T-cell (primary cell): ENCODE measurements at regions not wholly inside any gene's neighbourhood (a gene's known extent, or its start where the extent isn't known, plus 50 kb on each side); places are given as distances from the start of the nearest gene placed in this dataset.

ENCODE experiments used
- ATAC-seq, 4 experiments: fragments of 200-7000 bp in 3 of 4; fragments of 150-1000 bp in 1 of 4; cut with Tn5 transposase; replicated peaks in 1 of 4; 1 replicate in 3 of 4; 2 replicates in 1 of 4; pipeline ENCODE4 v1.10.0; 2021; ENCODE audit warnings: moderate library complexity in 3 of 4, mild to moderate bottlenecking in 2 of 4, moderate number of reproducible peaks in 1 of 4
- CTCF ChIA-PET, 2 donors: fragments of 300-600 bp; sonication (Branson Sonifier 250); formaldehyde crosslinking; loops; one replicate each; lab custom pipeline; 2022; ENCODE audit warnings: antibody characterized with exemption in 2 of 2; lab: Charles Lee
- POLR2A ChIA-PET, 2 donors: fragments of 300-600 bp; sonication (Branson Sonifier 250); formaldehyde crosslinking; loops; one replicate each; lab custom pipeline; 2022; ENCODE audit warnings: antibody characterized with exemption in 2 of 2; lab: Charles Lee
- DNase-seq, 35 experiments: peaks; one replicate each; pipeline versions ENCODE4 v3.0.0 to v3.0.0-alpha.2; 2013 to 2023
- H3K27ac ChIP-seq: one replicate; pipeline ENCODE4 v1.5.1; 2013; ENCODE audit warnings: low read length
- H3K27me3 ChIP-seq, 2 experiments: replicated peaks in 1 of 2; 1 replicate in 1 of 2; 2 replicates in 1 of 2; pipeline versions ENCODE4 v1.6.1 to v1.7.0; 2013; ENCODE audit warnings: low read length in 1 of 2, mixed read lengths in 1 of 2; ENCODE audit not compliant: control insufficient read depth in 2 of 2, insufficient read depth in 2 of 2; ENCODE audit errors: extremely low read depth in 1 of 2
- H3K36me3 ChIP-seq, 2 donors: 1 replicate in 1 of 2; 2 replicates in 1 of 2; pipeline versions ENCODE4 v1.6.1 to v1.7.0; 2013; ENCODE audit warnings: low read length in 1 of 2; ENCODE audit not compliant: control insufficient read depth in 2 of 2, insufficient read depth in 1 of 2; ENCODE audit errors: extremely low read depth in 1 of 2
- H3K4me1 ChIP-seq, 2 experiments: 1 replicate in 1 of 2; 2 replicates in 1 of 2; pipeline versions ENCODE4 v1.6.1 to v1.7.0; 2013; ENCODE audit warnings: low read length in 2 of 2, mixed read lengths in 1 of 2; ENCODE audit not compliant: insufficient read depth in 2 of 2, control insufficient read depth in 1 of 2; ENCODE audit errors: extremely low read depth in 1 of 2
- H3K4me3 ChIP-seq, 2 donors: 1 replicate in 1 of 2; 2 replicates in 1 of 2; pipeline versions ENCODE4 v1.5.1 to v1.7.0; 2013; ENCODE audit warnings: mild to moderate bottlenecking in 2 of 2, low read length in 1 of 2, moderate library complexity in 1 of 2; ENCODE audit not compliant: control insufficient read depth in 1 of 2; ENCODE audit errors: extremely low read depth in 1 of 2
- H3K9me3 ChIP-seq: 2 replicates; pipeline ENCODE4 v1.7.0; 2013
- H3K27ac Mint-ChIP-seq, 2 donors: one replicate each; pipeline ENCODE4 v1.8.0; 2020 to 2021; ENCODE audit warnings: mild to moderate bottlenecking in 2 of 2, mixed read lengths in 2 of 2
- H3K27me3 Mint-ChIP-seq, 2 donors: one replicate each; pipeline ENCODE4 v1.8.0; 2021 to 2022; ENCODE audit warnings: mixed read lengths in 2 of 2
- H3K36me3 Mint-ChIP-seq: one replicate; pipeline ENCODE4 v1.8.0; 2021; ENCODE audit warnings: mixed read lengths
- H3K4me1 Mint-ChIP-seq, 3 donors: one replicate each; pipeline ENCODE4 v1.8.0; 2020 to 2022; ENCODE audit warnings: mixed read lengths in 3 of 3, mild to moderate bottlenecking in 1 of 3
- H3K4me3 Mint-ChIP-seq, 3 donors: one replicate each; pipeline ENCODE4 v1.8.0; 2020 to 2022; ENCODE audit warnings: mild to moderate bottlenecking in 3 of 3, mixed read lengths in 3 of 3, moderate library complexity in 3 of 3
- H3K9me3 Mint-ChIP-seq, 3 donors: one replicate each; pipeline ENCODE4 v1.8.0; 2020 to 2022; ENCODE audit warnings: mixed read lengths in 3 of 3
- WGBS: methylation state at CpG from one replicate; pipeline ENCODE4 v1.1.5; 2013; ENCODE audit warnings: missing lambda C conversion rate; ENCODE audit not compliant: insufficient coverage; 5-methylcytosine and 5-hydroxymethylcytosine counted together

- Histone ChIP-seq H3K36me3 (no peaks in the 10 kb centered on the region), H3K27ac (no peak overlapping the region), H3K9me3 (no peaks in the 10 kb centered on the region), H3K27me3 (no peaks in the 10 kb centered on the region), H3K4me3 (no peak overlapping the region), H3K4me1 (no peaks in the 10 kb centered on the region)
- H3K9me3 Mint-ChIP-seq, result peaks cover 0 to 14% (median 8%) of the 10 kb centered on the region in 3 donors
- CTCF ChIA-PET, result no interaction called here
- H3K27ac Mint-ChIP-seq, result no peak overlapping the region
- H3K4me1 Mint-ChIP-seq, result no peaks in the 10 kb centered on the region
- DNase-seq, result no peak
- no peaks in the 10 kb centered on the region for H3K36me3 Mint-ChIP-seq
- H3K4me3 Mint-ChIP-seq, result no peak overlapping the region
- POLR2A ChIA-PET, result no interaction called here
- WGBS, result no CpG with 5 or more reads among the region's 2 CpGs
- ATAC-seq, result no peak
- H3K27me3 Mint-ChIP-seq, result no peaks in the 10 kb centered on the region
Measured at GRCh38 chr17:71330099-71330375, 790.8 kb upstream of the SOX9 start.

DNA sequence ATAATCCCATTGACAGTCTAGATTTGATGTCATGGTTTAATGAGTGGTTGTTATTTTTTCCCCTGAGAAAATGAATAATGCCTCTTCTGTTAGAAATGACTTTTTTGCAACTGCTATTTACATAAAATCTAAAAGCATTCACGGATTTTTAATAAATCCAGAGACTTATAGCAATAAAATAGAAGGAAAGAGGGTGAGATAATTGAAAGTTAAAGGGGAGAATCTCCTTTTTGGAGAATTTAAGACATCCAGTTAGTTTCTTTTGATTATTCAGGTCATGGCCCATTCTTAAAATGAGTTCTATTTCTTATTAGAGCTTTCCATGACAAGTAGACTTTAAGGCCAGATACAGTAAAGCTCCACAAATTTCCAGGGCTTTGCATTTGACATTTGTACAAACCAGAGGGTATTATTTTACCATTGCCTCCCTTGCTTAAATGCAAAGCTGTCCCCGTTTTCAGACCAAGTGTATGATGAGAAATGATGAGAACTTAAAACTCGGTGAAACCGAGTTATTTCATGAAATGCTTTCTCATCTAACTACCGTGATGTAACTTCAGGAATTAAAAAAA lies 789.0 kb upstream of the SOX9 start:
- H3K4me3 ChIP-seq, result no peak overlapping the region
- no peak for ATAC-seq
- POLR2A ChIA-PET, result no interaction called here

DNA sequence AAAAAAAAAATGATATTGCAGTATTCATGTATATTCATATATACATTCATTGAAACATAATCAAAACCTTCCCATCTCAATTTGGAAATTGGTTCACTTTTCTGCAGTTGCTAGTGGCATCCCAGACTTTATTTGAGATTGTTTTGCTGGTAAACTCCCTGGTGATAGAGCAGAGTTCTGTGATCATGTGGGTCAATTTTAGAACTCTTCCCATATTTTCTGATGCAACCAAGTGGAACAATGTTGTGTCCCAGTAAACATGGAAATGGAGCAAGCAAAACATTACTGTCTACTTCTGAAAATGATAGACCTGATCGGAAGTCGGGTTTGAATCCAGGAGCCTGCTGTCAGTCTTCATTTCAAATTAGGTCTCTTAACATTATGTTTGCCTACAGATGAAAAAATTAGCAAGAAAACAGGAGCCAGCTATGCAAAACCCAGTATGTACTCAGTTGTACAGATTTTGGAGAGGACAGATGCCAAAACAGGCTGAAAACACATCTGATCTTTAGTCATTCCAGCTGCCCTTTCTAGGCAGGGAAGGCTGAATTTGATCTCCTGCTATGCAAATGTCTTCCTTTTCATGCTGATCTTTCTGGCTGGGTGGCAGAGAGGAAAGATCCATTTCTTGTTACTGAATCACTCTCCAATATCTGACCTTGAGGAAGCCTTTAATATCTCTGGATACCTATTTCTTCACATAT lies 786.6 kb upstream of the SOX9 start:
- ChIA-PET POLR2A (no interaction called here), CTCF (no interaction called here)
- Histone ChIP-seq H3K4me3 (no peak overlapping the region), H3K4me1 (no peaks in the 10 kb centered on the region), H3K27me3 (no peaks in the 10 kb centered on the region), H3K9me3 (no peaks in the 10 kb centered on the region), H3K27ac (no peak overlapping the region), H3K36me3 (no peaks in the 10 kb centered on the region)
- H3K4me3 Mint-ChIP-seq, result no peak overlapping the region
- DNase-seq (no peak), ATAC-seq (no peak)
- H3K27ac Mint-ChIP-seq, result no peak overlapping the region
- WGBS, result 80% methylated on average over 2 of the region's 2 CpGs
- peaks cover 0 to 7% (median 0%) of the 10 kb centered on the region in 3 donors for H3K9me3 Mint-ChIP-seq
- H3K27me3 Mint-ChIP-seq, result no peaks in the 10 kb centered on the region
- H3K36me3 Mint-ChIP-seq, result no peaks in the 10 kb centered on the region
- H3K4me1 Mint-ChIP-seq, result no peaks in the 10 kb centered on the region

More for the DNA sequence above, 789.0 kb upstream of the SOX9 start:
- no peaks in the 10 kb centered on the region for H3K36me3 ChIP-seq
- no peak overlapping the region for H3K27ac ChIP-seq
- no CpG with 5 or more reads among the region's 5 CpGs for WGBS
- no peaks in the 10 kb centered on the region for H3K27me3 ChIP-seq
- Mint-ChIP-seq H3K4me3 (no peak overlapping the region), H3K27ac (no peak overlapping the region), H3K4me1 (no peaks in the 10 kb centered on the region), H3K9me3 (peaks cover 0 to 9% (median 4%) of the 10 kb centered on the region in 3 donors), H3K27me3 (no peaks in the 10 kb centered on the region), H3K36me3 (no peaks in the 10 kb centered on the region)
- DNase-seq, result no peak
- H3K9me3 ChIP-seq, result no peaks in the 10 kb centered on the region
- no peaks in the 10 kb centered on the region for H3K4me1 ChIP-seq
- CTCF ChIA-PET, result no interaction called here

- H3K9me3 Mint-ChIP-seq, result peaks cover 0 to 7% (median 0%) of the 10 kb centered on the region in 3 donors
- H3K4me1 Mint-ChIP-seq, result no peaks in the 10 kb centered on the region
- Histone ChIP-seq H3K36me3 (no peaks in the 10 kb centered on the region), H3K27ac (no peak overlapping the region), H3K27me3 (no peaks in the 10 kb centered on the region), H3K4me1 (no peaks in the 10 kb centered on the region), H3K4me3 (no peak overlapping the region), H3K9me3 (no peaks in the 10 kb centered on the region)
- ChIA-PET CTCF (no interaction called here), POLR2A (no interaction called here)
- no peaks in the 10 kb centered on the region for H3K27me3 Mint-ChIP-seq
- ATAC-seq, result no peak
- no peaks in the 10 kb centered on the region for H3K36me3 Mint-ChIP-seq
- no peak for DNase-seq
- no peak overlapping the region for H3K27ac Mint-ChIP-seq
- no peak overlapping the region for H3K4me3 Mint-ChIP-seq
Measured at GRCh38 chr17:71335212-71335611, 785.6 kb upstream of the SOX9 start.

GRCh38 chr17:71337938-71338337 lies 782.9 kb upstream of the SOX9 start:
- no peaks in the 10 kb centered on the region for H3K27me3 ChIP-seq
- POLR2A ChIA-PET, result no interaction called here

DNA sequence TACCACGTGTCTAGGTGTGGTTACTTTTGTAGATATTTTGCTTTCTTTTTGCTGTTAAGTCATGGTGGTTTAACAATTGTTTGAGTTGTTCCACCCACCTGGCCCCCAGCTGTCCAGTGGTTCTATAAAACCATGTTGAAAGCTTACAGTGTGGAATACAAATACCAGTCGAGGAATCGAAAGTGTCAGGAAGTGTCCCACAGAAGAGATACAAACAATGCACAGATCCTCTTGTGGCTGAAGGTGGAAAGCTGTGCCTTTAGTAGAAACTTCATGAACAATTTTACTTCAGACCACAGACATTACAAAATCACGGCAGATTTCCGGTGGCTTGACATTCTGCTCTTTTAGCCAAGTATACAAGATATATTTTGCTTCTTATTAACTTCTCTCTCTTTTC lies 782.4 kb upstream of the SOX9 start:
- Mint-ChIP-seq H3K27me3 (no peaks in the 10 kb centered on the region), H3K4me1 (no peaks in the 10 kb centered on the region), H3K36me3 (no peaks in the 10 kb centered on the region), H3K27ac (no peak overlapping the region), H3K4me3 (no peak overlapping the region), H3K9me3 (peaks cover 0 to 9% (median 4%) of the 10 kb centered on the region in 3 donors)
- DNase-seq (no peak), ATAC-seq (no peak)
- H3K4me1 ChIP-seq, result no peaks in the 10 kb centered on the region
- H3K9me3 ChIP-seq, result no peaks in the 10 kb centered on the region
- WGBS, result 72% methylated on average over 4 of the region's 5 CpGs
- no peaks in the 10 kb centered on the region for H3K36me3 ChIP-seq
- CTCF ChIA-PET, result no interaction called here
- no peak overlapping the region for H3K4me3 ChIP-seq
- no peak overlapping the region for H3K27ac ChIP-seq
- POLR2A ChIA-PET, result no interaction called here
- H3K27me3 ChIP-seq, result no peaks in the 10 kb centered on the region

More at GRCh38 chr17:71337938-71338337, 782.9 kb upstream of the SOX9 start:
- no peak overlapping the region for H3K4me3 Mint-ChIP-seq
- H3K27me3 Mint-ChIP-seq, result no peaks in the 10 kb centered on the region
- no peak overlapping the region for H3K27ac ChIP-seq
- H3K27ac Mint-ChIP-seq, result no peak overlapping the region
- H3K36me3 ChIP-seq, result no peaks in the 10 kb centered on the region
- no peaks in the 10 kb centered on the region for H3K4me1 ChIP-seq
- H3K9me3 ChIP-seq, result no peaks in the 10 kb centered on the region
- H3K4me1 Mint-ChIP-seq, result no peaks in the 10 kb centered on the region
- no peak overlapping the region for H3K4me3 ChIP-seq
- peaks cover 0 to 7% (median 4%) of the 10 kb centered on the region in 3 donors for H3K9me3 Mint-ChIP-seq
- no peaks in the 10 kb centered on the region for H3K36me3 Mint-ChIP-seq
- CTCF ChIA-PET, result no interaction called here
- WGBS, result no CpG with 5 or more reads among the region's 2 CpGs
- ATAC-seq (no peak), DNase-seq (no peak)

GRCh38 chr17:71339206-71339605 lies 781.6 kb upstream of the SOX9 start:
- H3K9me3 Mint-ChIP-seq, result peaks cover 0 to 7% (median 4%) of the 10 kb centered on the region in 3 donors
- H3K4me3 Mint-ChIP-seq, result no peak overlapping the region
- Histone ChIP-seq H3K4me3 (no peak overlapping the region), H3K9me3 (no peaks in the 10 kb centered on the region), H3K27me3 (no peaks in the 10 kb centered on the region), H3K36me3 (no peaks in the 10 kb centered on the region), H3K27ac (no peak overlapping the region), H3K4me1 (no peaks in the 10 kb centered on the region)
- no peaks in the 10 kb centered on the region for H3K36me3 Mint-ChIP-seq
- no peaks in the 10 kb centered on the region for H3K4me1 Mint-ChIP-seq
- ChIA-PET POLR2A (no interaction called here), CTCF (no interaction called here)
- H3K27me3 Mint-ChIP-seq, result no peaks in the 10 kb centered on the region
- H3K27ac Mint-ChIP-seq, result no peak overlapping the region
- no CpG with 5 or more reads among the region's 1 CpG for WGBS
- ATAC-seq (no peak), DNase-seq (no peak)
